Effector memory CD8-positive, alpha-beta T cell (primary cell): ENCODE measurements at regions not wholly inside any gene's neighbourhood (a gene's known extent, or its start where the extent isn't known, plus 50 kb on each side); places are given as distances from the start of the nearest gene placed in this dataset.
"Not testable (repeated sequence)": the region's sequence is repeated elsewhere in the genome, so short reads cannot be mapped to it uniquely, and the experiment has no call there.

Experiments used
- ATAC-seq: fragments of 150-1000 bp; cut with Tn5 transposase; replicated peaks from 2 replicates; pipeline ENCODE4 v1.10.0; 2021; ENCODE audit warnings: mild to moderate bottlenecking, moderate library complexity
- DNase-seq, 3 experiments: peaks; one replicate each; pipeline ENCODE4 v3.0.0; 2021
- H3K27ac Mint-ChIP-seq, 2 donors: one replicate each; pipeline ENCODE4 v1.8.0; 2022; ENCODE audit warnings: mild to moderate bottlenecking in 2 of 2, mixed read lengths in 2 of 2, moderate library complexity in 2 of 2
- H3K27me3 Mint-ChIP-seq, 2 donors: one replicate each; pipeline ENCODE4 v1.8.0; 2022; ENCODE audit warnings: mixed read lengths in 2 of 2
- H3K36me3 Mint-ChIP-seq: one replicate; pipeline ENCODE4 v1.8.0; 2022; ENCODE audit warnings: mild to moderate bottlenecking, moderate library complexity, mixed read lengths; ENCODE audit not compliant: insufficient read depth
- H3K4me1 Mint-ChIP-seq, 2 donors: one replicate each; pipeline ENCODE4 v1.8.0; 2022; ENCODE audit warnings: low read depth in 2 of 2, mixed read lengths in 2 of 2
- H3K4me3 Mint-ChIP-seq, 2 donors: one replicate each; pipeline ENCODE4 v1.8.0; 2022; ENCODE audit warnings: mild to moderate bottlenecking in 2 of 2, mixed read lengths in 2 of 2, moderate library complexity in 2 of 2
- H3K9me3 Mint-ChIP-seq, 2 donors: one replicate each; pipeline ENCODE4 v1.8.0; 2022; ENCODE audit warnings: mixed read lengths in 2 of 2

DNA sequence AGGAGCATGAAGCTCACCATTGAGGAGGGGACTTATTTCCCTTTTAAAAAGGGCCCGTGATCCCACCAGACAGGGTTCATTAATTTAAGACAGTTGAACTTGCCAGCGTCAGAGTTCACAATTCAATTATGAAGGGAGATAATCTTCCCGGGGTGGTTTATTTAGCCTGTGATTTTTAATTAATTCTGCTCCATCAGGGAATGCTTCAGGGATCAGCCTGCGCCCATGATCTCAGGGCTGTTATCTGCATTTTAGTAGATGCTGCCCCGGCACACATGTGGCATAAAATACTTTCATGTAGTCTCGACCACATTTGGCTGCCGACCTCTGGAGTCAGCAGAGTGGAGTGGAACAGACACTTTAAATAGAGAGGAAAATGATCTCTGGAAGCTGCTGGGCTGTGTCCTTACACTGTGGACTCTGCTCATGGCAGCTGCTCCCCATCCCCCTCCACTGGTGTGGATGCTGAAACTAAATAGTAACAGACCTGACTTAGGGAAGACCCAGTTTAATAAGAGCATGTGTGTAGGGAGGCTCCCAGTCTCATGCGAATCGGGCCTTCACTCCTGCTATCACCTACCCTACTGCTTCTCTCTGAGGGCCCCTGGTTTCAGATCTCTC, 256.9 kb downstream of the TEX29 start:
- peaks cover 0 to 4% of the 10 kb centered on the region in 2 donors for H3K27me3 Mint-ChIP-seq
- DNase-seq (no peak), ATAC-seq (no peak)
- no peaks in the 10 kb centered on the region for H3K4me1 Mint-ChIP-seq
- H3K9me3 Mint-ChIP-seq: peaks cover 2 to 16% of the 10 kb centered on the region in 2 donors
- H3K36me3 Mint-ChIP-seq: no peaks in the 10 kb centered on the region
- no peak overlapping the region for H3K27ac Mint-ChIP-seq
- H3K4me3 Mint-ChIP-seq: no peak overlapping the region

DNA sequence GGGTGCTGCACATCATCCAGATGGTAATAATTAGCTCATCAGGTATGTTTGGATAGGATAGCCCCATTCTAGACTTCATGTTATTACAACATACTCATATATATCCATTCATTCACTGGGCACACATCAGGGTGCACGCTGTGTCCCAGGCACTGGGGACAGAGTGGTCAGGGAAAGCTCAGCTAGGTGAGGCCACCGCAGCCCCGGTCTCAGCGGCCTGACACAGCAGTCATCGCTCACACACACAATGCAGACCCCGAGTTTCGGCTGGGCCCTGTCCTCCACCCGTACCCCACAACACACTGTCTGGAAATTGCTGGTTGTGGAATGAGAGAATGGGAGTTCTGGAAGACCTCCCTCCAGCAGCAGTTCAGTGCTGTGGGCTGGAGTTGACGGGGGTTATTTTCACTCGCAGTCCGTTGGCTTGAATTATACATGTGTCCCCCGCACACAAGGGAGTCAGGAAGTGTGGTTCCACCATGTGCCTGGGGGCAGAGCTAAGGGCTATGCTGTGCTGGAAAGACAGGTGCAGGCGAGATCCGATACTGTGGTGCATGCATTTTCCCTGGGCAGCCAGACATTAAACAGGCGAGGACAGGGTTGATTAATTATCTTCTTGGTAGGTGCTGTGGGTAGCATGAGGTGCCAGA, 257.6 kb downstream of the TEX29 start:
- peaks cover 2 to 16% of the 10 kb centered on the region in 2 donors for H3K9me3 Mint-ChIP-seq
- no peaks in the 10 kb centered on the region for H3K36me3 Mint-ChIP-seq
- H3K4me1 Mint-ChIP-seq: no peaks in the 10 kb centered on the region
- no peak overlapping the region for H3K4me3 Mint-ChIP-seq
- ATAC-seq (no peak), DNase-seq (no peak)
- no peak overlapping the region for H3K27ac Mint-ChIP-seq
- peaks cover 3 to 11% of the 10 kb centered on the region in 2 donors for H3K27me3 Mint-ChIP-seq

DNA sequence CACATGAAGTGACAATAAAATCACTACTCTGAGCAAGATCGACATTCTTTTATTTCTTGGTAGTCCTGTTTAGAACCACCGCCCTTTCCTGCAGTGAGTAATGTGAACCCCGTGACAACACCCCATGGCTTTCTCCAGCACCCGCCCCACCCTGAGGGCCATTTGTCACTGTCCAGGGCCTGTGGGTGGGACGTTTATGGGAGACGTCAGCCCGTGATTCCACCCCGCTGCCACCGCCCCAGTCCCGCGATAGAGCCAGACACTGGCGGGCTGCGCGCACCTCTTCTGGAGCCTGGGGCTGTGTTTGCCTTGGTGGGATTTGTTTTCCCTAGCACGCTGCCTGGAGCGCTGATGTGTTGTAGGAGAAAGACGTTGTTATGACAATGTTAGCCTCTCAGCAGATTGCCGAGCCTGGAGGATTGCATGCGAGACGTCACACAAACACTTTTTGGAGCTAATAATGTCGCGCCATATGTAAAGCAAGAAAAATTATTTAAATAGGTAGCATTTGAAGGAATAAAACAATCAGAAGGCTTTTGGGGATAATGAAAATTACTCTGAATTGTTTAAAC, 263.7 kb downstream of the TEX29 start:
- H3K4me3 Mint-ChIP-seq: no peak overlapping the region
- DNase-seq: no peak
- peaks cover 0 to 4% of the 10 kb centered on the region in 2 donors for H3K9me3 Mint-ChIP-seq
- ATAC-seq: no peak
- no peaks in the 10 kb centered on the region for H3K4me1 Mint-ChIP-seq
- no peak overlapping the region for H3K27ac Mint-ChIP-seq
- H3K36me3 Mint-ChIP-seq: no peaks in the 10 kb centered on the region
- peaks cover 12 to 28% of the 10 kb centered on the region in 2 donors for H3K27me3 Mint-ChIP-seq

DNA sequence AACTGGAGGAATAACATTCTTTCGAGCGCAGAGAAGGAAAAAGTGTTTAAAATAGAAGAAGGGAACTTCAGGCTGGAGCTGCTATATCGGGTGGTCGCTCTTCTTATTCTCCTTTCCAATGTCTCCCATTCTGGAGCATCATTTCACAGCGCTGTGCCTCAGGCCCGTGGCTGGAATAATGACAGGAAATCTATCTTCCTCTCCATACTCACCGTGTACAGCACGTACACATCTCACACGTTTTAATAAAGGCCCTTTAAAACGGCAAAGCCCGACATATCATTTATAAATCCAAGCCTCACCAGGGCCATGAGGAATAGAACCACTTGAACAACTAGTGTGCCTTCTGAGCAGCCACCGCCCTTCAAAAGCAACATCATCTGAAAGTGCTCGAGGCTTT, 264.4 kb downstream of the TEX29 start:
- H3K36me3 Mint-ChIP-seq: no peaks in the 10 kb centered on the region
- peaks cover 0 to 6% of the 10 kb centered on the region in 2 donors for H3K9me3 Mint-ChIP-seq
- H3K4me1 Mint-ChIP-seq: no peaks in the 10 kb centered on the region
- ATAC-seq (no peak), DNase-seq (no peak)
- peaks cover 12 to 28% of the 10 kb centered on the region in 2 donors for H3K27me3 Mint-ChIP-seq
- H3K27ac Mint-ChIP-seq: no peak overlapping the region
- no peak overlapping the region for H3K4me3 Mint-ChIP-seq

DNA sequence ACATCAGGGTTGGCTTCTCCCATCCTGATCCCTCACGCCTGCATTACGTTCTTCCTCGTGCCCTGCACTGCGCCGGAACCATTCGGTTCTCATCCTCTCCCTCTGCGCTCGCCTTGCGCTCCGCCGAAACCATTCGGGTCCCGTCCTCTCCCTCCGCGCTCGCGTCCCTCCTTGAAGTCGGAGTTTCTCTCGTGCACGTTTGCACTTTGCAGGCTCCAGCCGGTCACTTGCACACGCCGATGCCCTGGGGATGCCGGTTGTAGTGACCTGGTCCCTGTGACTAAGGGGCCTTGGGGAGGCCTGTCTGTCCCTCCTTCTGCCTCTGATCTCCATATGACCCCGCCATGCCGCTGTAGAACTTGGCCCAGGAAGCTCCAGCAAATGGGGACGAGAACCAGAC, 265.8 kb downstream of the TEX29 start:
- Mint-ChIP-seq H3K27me3 (peaks cover 12 to 28% of the 10 kb centered on the region in 2 donors), H3K27ac (no peak overlapping the region)

DNA sequence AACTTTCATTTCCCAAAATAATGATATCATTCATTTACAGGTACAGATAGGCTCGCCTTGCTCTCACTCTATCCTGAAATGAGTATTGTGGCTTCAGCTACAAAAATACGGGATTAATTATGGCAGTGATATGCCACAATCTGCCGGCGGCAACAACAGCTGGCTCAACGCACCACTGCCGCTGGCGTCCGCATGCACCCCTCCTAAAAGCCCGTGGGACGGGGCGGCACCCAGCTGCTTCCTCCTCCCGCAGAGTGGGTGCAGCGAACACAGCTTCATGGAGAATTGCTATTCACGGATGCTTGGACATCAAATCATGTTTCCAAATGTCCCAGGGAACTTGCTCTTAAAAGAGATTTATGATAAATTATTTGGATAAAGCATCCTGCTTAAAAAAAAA, 266.8 kb downstream of the TEX29 start:
- peaks cover 7 to 10% of the 10 kb centered on the region in 2 donors for H3K9me3 Mint-ChIP-seq
- H3K36me3 Mint-ChIP-seq: no peaks in the 10 kb centered on the region
- H3K27me3 Mint-ChIP-seq: peaks cover 12 to 25% of the 10 kb centered on the region in 2 donors
- no peak overlapping the region for H3K4me3 Mint-ChIP-seq
- no peaks in the 10 kb centered on the region for H3K4me1 Mint-ChIP-seq
- ATAC-seq (no peak), DNase-seq (no peak)
- no peak overlapping the region for H3K27ac Mint-ChIP-seq

More for the DNA sequence above, 265.8 kb downstream of the TEX29 start:
- Mint-ChIP-seq H3K9me3 (peaks cover 6 to 10% of the 10 kb centered on the region in 2 donors), H3K36me3 (no peaks in the 10 kb centered on the region), H3K4me3 (no peak overlapping the region), H3K4me1 (no peaks in the 10 kb centered on the region)
- ATAC-seq (no peak), DNase-seq (no peak)

DNA sequence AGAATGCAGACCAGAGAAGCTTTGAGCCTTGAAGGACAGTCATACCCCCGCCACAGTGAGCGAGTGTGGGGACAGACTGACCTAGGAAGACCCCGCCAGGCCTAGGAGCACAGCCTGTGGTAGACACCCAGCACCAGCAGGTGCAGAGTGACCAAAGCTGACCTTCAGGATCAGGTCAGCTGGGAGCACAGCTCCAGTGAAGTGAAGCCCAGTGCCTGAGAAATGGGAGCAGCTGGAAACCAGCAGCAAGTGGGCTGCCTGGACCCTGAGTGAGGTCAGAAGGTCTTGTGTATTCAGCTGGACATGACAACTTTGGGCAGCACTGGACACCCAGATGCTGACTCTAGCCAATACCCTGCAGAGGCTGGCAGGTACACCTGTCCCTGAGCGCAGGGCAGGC, 268.9 kb downstream of the TEX29 start:
- no peak overlapping the region for H3K27ac Mint-ChIP-seq
- ATAC-seq: no peak
- H3K36me3 Mint-ChIP-seq: no peaks in the 10 kb centered on the region
- H3K4me1 Mint-ChIP-seq: no peaks in the 10 kb centered on the region
- no peak for DNase-seq
- peaks cover 6 to 9% of the 10 kb centered on the region in 2 donors for H3K27me3 Mint-ChIP-seq
- H3K9me3 Mint-ChIP-seq: peaks cover 7 to 10% of the 10 kb centered on the region in 2 donors
- H3K4me3 Mint-ChIP-seq: no peak overlapping the region

DNA sequence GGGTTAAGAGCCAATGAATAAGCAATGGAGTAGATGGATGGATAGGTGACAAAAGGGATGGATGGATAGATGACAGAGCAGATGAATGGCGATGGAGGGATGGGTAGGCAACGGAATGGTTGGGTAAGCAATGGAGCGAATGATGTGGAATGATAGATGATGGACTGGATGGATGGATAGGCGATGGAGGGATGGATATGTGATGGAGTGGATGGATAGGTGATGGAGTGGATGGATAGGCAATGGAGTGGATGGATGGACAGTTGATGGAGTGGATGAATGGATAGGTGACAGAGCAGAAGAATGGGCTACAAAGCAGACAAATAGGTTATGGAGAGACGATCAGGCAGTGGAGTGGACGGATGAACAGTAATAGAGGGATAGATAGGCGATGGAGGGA, 269.6 kb downstream of the TEX29 start:
- ATAC-seq (no peak), DNase-seq (no peak)
- H3K36me3 Mint-ChIP-seq: no peaks in the 10 kb centered on the region
- no peaks in the 10 kb centered on the region for H3K4me1 Mint-ChIP-seq
- H3K27me3 Mint-ChIP-seq: peaks cover 6 to 9% of the 10 kb centered on the region in 2 donors
- H3K4me3 Mint-ChIP-seq: no peak overlapping the region
- H3K27ac Mint-ChIP-seq: no peak overlapping the region
- H3K9me3 Mint-ChIP-seq: peaks cover 7 to 10% of the 10 kb centered on the region in 2 donors

DNA sequence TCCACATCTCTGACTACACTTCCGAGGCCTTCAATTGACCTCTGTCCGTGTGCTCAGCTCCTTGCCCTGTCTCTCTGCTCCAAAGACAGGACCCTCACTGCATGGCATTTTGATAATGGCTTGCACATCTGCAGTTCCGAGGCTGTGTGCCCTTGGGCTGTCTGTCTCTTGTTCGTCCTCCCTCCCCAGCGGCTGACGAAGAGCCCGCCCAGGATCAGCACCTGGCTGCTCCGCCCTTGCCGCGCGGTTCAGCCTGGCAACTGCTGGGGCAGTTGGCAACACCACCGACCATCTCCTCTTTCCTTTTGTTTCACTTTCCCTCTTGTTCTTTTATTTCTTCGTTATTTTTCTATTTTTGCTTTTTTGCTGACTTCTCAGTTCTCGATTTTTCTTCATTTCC, 270.4 kb downstream of the TEX29 start:
- H3K27ac Mint-ChIP-seq: no peak overlapping the region
- no peak for ATAC-seq
- H3K36me3 Mint-ChIP-seq: no peaks in the 10 kb centered on the region
- H3K27me3 Mint-ChIP-seq: peaks cover 6 to 15% of the 10 kb centered on the region in 2 donors
- no peaks in the 10 kb centered on the region for H3K4me1 Mint-ChIP-seq
- peaks cover 7 to 10% of the 10 kb centered on the region in 2 donors for H3K9me3 Mint-ChIP-seq
- H3K4me3 Mint-ChIP-seq: no peak overlapping the region
- DNase-seq: no peak

DNA sequence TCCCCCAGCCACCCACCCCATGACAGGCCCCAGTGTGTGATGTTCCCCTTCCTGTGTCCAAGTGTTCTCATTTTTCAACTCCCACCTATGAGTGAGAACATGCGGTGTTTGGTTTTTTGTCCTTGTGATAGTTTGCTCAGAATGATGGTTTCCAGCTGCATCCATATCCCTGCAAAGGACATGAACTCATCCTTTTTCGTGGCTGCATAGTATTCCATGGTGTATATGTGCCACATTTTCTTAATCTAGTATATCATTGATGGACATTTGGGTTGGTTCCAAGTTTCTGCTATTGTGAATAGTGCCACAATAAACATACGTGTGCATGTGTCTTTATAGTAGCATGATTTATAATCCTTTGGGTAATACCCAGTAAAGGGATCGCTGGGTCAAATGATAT, 273.0 kb downstream of the TEX29 start:
- peaks cover 5 to 22% of the 10 kb centered on the region in 2 donors for H3K27me3 Mint-ChIP-seq
- not testable (repeated sequence) for H3K4me1 Mint-ChIP-seq, DNase-seq, H3K9me3 Mint-ChIP-seq, ATAC-seq, H3K4me3 Mint-ChIP-seq, H3K27ac Mint-ChIP-seq, H3K36me3 Mint-ChIP-seq

DNA sequence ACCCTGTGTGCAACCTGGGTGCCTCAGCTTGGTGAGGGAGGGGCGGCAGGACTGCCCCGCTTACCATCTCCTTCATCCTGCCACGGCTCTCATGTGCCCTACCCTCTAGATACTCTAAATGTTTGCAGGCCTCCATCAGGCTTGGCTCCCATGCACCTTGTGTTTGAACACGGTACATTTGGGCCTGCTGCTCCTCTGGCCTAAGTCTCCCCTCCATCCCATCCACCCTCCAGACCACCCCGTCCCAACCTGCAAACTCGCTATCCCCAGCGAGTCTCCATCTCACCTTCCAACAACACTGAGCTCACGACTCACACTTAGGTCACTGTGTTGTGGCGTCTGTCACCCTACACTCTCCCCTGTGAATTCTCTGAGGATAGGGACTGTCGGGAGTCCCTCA, 274.2 kb downstream of the TEX29 start:
- H3K4me3 Mint-ChIP-seq: no peak overlapping the region
- no peak for ATAC-seq
- peaks cover 8 to 34% of the 10 kb centered on the region in 2 donors for H3K27me3 Mint-ChIP-seq

DNA sequence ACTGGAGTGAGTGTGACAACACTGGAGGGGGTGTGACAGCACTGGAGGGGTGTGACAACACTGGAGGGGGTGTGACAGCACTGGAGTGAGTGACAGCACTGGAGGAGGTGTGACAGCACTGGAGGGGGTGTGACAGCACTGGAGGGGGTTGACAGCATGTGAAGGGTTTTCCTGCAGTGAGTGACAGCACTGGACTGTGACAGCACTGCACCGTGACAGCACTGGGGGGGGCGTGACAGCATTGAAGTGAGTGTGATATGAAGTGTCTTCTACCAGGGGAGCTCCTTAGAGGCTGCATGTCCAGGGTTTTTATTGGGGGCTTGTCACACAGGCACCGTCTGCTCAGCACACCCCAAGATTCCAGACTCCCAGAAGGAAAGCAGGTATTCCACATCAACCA, 274.8 kb downstream of the TEX29 start:
- no peak for ATAC-seq

More for the DNA sequence above, 274.2 kb downstream of the TEX29 start:
- H3K4me1 Mint-ChIP-seq: no peaks in the 10 kb centered on the region
- no peak for DNase-seq
- H3K36me3 Mint-ChIP-seq: no peaks in the 10 kb centered on the region
- peaks cover 6 to 7% of the 10 kb centered on the region in 2 donors for H3K9me3 Mint-ChIP-seq
- H3K27ac Mint-ChIP-seq: no peak overlapping the region

DNA sequence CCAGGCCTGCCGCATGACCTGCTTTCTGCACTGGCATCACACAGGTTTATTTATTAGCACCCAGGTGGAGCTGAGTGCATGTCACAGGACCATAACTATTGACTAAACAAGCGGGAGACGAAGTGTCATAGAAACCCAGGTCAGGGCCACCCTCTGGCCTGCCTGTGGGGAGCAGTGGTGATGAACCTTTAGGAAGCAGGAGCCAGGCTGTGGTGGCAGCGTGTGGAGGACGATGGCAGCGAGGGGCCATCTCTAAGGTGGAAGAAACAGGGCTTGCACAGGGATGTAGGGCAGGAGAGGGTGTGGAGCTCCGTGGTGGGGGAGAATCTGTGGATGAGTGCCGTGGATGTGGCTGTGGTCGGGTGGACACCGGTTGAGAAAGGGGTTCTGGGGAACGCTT, 275.3 kb downstream of the TEX29 start:
- no peaks in the 10 kb centered on the region for H3K36me3 Mint-ChIP-seq
- H3K27me3 Mint-ChIP-seq: peaks cover 12 to 42% of the 10 kb centered on the region in 2 donors
- H3K27ac Mint-ChIP-seq: no peak overlapping the region
- DNase-seq: no peak
- no peak overlapping the region for H3K4me3 Mint-ChIP-seq
- H3K9me3 Mint-ChIP-seq: peaks cover 0 to 6% of the 10 kb centered on the region in 2 donors
- no peak for ATAC-seq
- peaks cover 0 to 2% of the 10 kb centered on the region in 2 donors for H3K4me1 Mint-ChIP-seq

More for the DNA sequence above, 274.8 kb downstream of the TEX29 start:
- no peak for DNase-seq
- no peaks in the 10 kb centered on the region for H3K36me3 Mint-ChIP-seq
- no peaks in the 10 kb centered on the region for H3K4me1 Mint-ChIP-seq
- no peak overlapping the region for H3K27ac Mint-ChIP-seq
- peaks cover 12 to 40% of the 10 kb centered on the region in 2 donors for H3K27me3 Mint-ChIP-seq
- H3K9me3 Mint-ChIP-seq: peaks cover under 1 to 7% of the 10 kb centered on the region in 2 donors
- H3K4me3 Mint-ChIP-seq: no peak overlapping the region

DNA sequence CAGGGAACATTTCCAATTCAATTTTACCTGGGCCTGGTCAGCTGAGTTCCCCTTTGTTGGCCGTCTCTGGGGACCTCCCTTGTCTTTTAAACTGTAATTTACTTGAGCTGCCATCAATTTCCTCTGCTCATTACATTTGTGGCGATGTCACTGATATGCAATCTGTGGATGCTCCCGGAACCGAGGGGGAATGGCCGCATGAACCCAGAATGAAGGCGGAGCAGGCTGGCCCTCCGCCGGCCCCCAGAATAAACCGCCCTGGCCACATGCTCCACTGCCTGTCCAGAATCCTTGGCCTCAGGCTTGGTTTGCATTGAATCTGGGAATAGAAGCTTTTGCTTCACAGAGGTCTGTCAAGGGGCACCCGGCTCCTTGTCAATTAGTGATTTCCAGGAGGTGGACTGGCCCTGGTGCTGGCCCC, 276.8 kb downstream of the TEX29 start:
- H3K4me3 Mint-ChIP-seq: no peak overlapping the region
- no peak for ATAC-seq
- DNase-seq: no peak
- peaks cover 12 to 42% of the 10 kb centered on the region in 2 donors for H3K27me3 Mint-ChIP-seq
- no peaks in the 10 kb centered on the region for H3K9me3 Mint-ChIP-seq
- no peaks in the 10 kb centered on the region for H3K36me3 Mint-ChIP-seq
- no peak overlapping the region for H3K27ac Mint-ChIP-seq
- H3K4me1 Mint-ChIP-seq: peaks cover 0 to 2% of the 10 kb centered on the region in 2 donors
